Upper lobe of left lung (tissue), 6 donors: ENCODE measurements at regions not wholly inside any gene's neighbourhood (a gene's known extent, or its start where the extent isn't known, plus 50 kb on each side); places are given as distances from the start of the nearest gene placed in this dataset.
A peak's percentile ranks its signal among the peaks of the same experiment; 100 is the strongest.

ENCODE experiments used
- ATAC-seq, 2 donors: fragments of 200-7000 bp; cut with Tn5 transposase; one replicate each; pipeline ENCODE4 v1.9.1; 2022; ENCODE audit warnings: mild to moderate bottlenecking in 2 of 2, moderate library complexity in 2 of 2; ENCODE audit not compliant: low FRiP score in 2 of 2
- DNase-seq, 2 donors: peaks; one replicate each; pipeline ENCODE4 v3.0.0-alpha.2; 2019 to 2020
- H3K27ac ChIP-seq, 4 donors: fragments of 200-600 bp; sonication (generic); one replicate each; pipeline ENCODE4 v1.5.1; 2016 to 2019
- H3K27me3 ChIP-seq, 4 donors: fragments of 200-600 bp; sonication (generic); one replicate each; pipeline ENCODE4 v1.5.1; 2017 to 2019
- H3K36me3 ChIP-seq, 4 donors: fragments of 200-600 bp; sonication (generic); one replicate each; pipeline ENCODE4 v1.5.1; 2016 to 2019
- H3K4me1 ChIP-seq, 4 donors: fragments of 200-600 bp; sonication (generic); one replicate each; pipeline ENCODE4 v1.5.1; 2018 to 2019
- H3K4me3 ChIP-seq, 4 donors: fragments of 200-600 bp; sonication (generic); one replicate each; pipeline ENCODE4 v1.5.1; 2017 to 2019; ENCODE audit warnings: mild to moderate bottlenecking in 2 of 4, moderate library complexity in 1 of 4
- H3K9me3 ChIP-seq, 4 donors: fragments of 200-600 bp; sonication (generic); one replicate each; pipeline ENCODE4 v1.5.1; 2018 to 2019
- EP300 ChIP-seq, 4 donors: sonication (generic); formaldehyde crosslinking; IDR thresholded peaks; one replicate each; pipeline ENCODE4 v1.5.1; 2017; ENCODE audit warnings: antibody characterized with exemption in 4 of 4, control low read depth in 2 of 4
- POLR2A ChIP-seq, 4 donors: fragments of 450-650 bp; IDR thresholded peaks; one replicate each; pipeline ENCODE4 v1.5.1; 2016 to 2017; ENCODE audit warnings: antibody characterized with exemption in 4 of 4, mild to moderate bottlenecking in 2 of 4
- POLR2AphosphoS5 ChIP-seq, 2 donors: sonication (generic); formaldehyde crosslinking; IDR thresholded peaks; one replicate each; pipeline ENCODE4 v1.5.1; 2017; ENCODE audit warnings: antibody characterized with exemption in 2 of 2
- WGBS, 2 donors: methylation state at CpG; one replicate each; pipeline ENCODE4 v1.1.5; 2017 to 2018; 5-methylcytosine and 5-hydroxymethylcytosine counted together
- TF ChIP-seq, protein P1 (sequence below), 6 experiments: fragments of 450-650 bp in 4 of 6; fragments of 200-600 bp in 2 of 6; sonication (generic) in 2 of 6; IDR thresholded peaks; one replicate each; pipeline ENCODE4 v1.5.1; 2016 to 2019; ENCODE audit warnings: antibody characterized with exemption in 6 of 6
- donor health status: DM: no; HTN: no; CAD: no; lungs with moderate emphysema.
- donor health status: DM: no; HTN: yes; CAD: no; lungs with severe emphysema.

DNA sequence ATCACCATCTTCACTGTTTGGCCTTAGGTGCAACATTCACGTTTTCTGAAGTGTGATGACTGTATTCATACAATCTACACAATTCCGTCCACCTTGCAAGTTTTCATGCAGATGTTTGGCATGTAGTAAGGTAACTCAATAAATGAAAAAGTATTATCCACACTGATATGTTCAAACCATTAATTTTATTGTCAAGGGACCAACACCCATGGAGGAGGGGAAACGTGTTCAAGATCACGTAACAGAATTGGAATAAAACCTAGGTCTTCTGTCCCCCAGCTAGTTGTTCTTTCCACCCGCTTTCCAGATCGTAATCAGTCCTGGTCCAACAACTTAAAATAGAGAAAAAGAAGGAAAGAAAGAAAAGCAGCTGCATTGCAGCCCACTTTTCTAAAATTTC lies 560.4 kb upstream of the MCTP2 start:
- TF ChIP-seq, protein P1, sequence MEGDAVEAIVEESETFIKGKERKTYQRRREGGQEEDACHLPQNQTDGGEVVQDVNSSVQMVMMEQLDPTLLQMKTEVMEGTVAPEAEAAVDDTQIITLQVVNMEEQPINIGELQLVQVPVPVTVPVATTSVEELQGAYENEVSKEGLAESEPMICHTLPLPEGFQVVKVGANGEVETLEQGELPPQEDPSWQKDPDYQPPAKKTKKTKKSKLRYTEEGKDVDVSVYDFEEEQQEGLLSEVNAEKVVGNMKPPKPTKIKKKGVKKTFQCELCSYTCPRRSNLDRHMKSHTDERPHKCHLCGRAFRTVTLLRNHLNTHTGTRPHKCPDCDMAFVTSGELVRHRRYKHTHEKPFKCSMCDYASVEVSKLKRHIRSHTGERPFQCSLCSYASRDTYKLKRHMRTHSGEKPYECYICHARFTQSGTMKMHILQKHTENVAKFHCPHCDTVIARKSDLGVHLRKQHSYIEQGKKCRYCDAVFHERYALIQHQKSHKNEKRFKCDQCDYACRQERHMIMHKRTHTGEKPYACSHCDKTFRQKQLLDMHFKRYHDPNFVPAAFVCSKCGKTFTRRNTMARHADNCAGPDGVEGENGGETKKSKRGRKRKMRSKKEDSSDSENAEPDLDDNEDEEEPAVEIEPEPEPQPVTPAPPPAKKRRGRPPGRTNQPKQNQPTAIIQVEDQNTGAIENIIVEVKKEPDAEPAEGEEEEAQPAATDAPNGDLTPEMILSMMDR (IDR thresholded peaks at IDR 0.05): no peak
- TF ChIP-seq POLR2AphosphoS5 (IDR thresholded peaks at IDR 0.05) (no peak), POLR2A (IDR thresholded peaks at IDR 0.05) (no peak), EP300 (IDR thresholded peaks at IDR 0.05) (no peak)
- Histone ChIP-seq H3K4me3 (no peak overlapping the region), H3K4me1 (no peaks in the 10 kb centered on the region), H3K9me3 (no peaks in the 10 kb centered on the region), H3K36me3 (no peaks in the 10 kb centered on the region), H3K27me3 (no peaks in the 10 kb centered on the region), H3K27ac (no peak overlapping the region)
- no peak for DNase-seq
- ATAC-seq: no peak
- 83 to 85% methylated on average over 6 of the region's 6 CpGs for WGBS, 2 donors

DNA sequence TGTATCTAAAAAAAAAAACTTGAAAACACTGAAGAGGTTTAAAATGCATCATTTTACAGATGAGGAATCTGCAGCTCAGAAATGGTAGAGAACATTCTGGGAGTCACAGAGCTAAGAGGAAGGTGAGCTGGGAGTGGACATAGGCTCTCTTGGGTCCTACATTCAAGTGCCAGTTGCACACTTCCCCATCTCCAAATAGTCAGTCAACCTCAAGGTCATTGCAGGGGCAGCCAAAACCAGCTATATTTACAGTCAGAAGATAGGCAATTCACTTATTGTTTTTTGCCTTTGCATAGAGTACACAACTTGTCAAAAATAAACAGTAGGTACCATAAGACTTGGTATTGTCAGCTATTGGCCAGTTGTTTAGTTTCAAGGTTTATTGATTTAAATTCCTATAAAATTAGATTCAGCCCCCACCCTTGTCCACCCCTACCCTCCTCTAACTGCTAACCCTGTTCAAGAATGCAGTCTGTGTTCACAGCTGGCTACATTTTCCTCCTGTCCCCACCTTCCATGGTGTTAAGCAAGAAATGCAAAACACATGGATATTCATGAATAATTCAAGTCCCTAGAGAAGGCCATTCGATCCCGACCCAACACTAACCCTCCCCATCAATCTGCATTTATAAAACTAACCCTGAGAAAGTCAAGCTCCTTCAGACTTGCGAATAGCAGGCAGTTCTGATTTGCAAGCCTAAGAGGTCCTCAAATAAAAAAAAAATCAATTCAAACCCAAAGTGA lies 567.0 kb upstream of the MCTP2 start:
- Histone ChIP-seq H3K4me3 (no peak overlapping the region), H3K36me3 (no peaks in the 10 kb centered on the region), H3K27me3 (no peaks in the 10 kb centered on the region), H3K9me3 (no peaks in the 10 kb centered on the region), H3K27ac (no peak overlapping the region), H3K4me1 (no peaks in the 10 kb centered on the region)
- peak in 1 of 2 donors; percentile 48 for ATAC-seq
- TF ChIP-seq, protein P1 (IDR thresholded peaks at IDR 0.05): no peak
- TF ChIP-seq EP300 (IDR thresholded peaks at IDR 0.05) (no peak), POLR2AphosphoS5 (IDR thresholded peaks at IDR 0.05) (no peak), POLR2A (IDR thresholded peaks at IDR 0.05) (no peak)
- 53 to 56% methylated on average over 3 of the region's 3 CpGs for WGBS, 2 donors
- DNase-seq: no peak

DNA sequence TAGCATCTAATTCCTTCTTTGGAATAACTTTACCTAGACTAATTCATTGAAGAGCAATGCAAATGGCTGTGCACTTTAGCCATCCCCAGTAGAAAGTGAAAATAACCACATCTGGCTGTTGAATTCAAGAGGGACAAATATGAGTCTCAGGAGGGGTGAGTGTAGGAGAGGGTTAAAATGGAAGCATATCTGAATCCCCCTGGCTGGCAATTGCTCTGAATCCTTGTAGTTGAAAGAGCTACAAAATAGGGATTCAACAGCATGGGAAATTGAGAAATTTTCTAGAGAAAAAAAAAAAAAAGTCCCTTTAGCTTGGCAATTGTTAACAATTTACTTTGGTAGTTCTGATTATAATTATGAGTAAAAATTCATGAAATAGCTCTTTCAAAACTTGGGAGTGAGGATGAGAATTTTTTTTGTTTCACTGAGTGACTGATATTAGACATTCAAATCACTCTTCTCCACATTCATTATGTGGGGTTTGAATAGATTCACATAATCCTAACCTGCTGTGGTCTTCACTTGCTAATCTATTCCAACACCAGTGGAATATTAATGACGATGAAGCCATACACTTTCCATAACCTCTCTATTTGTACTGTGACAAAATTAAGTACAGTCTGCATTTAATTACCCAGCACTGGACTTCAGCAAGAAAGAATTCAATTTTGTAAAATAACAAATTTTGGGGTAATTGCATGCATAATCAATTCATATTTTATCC lies 569.0 kb upstream of the MCTP2 start:
- no peak for ATAC-seq
- Histone ChIP-seq H3K27ac (no peak overlapping the region), H3K4me1 (no peaks in the 10 kb centered on the region), H3K36me3 (no peaks in the 10 kb centered on the region), H3K27me3 (no peaks in the 10 kb centered on the region), H3K9me3 (no peaks in the 10 kb centered on the region), H3K4me3 (no peak overlapping the region)
- DNase-seq: no peak
- no peak for TF ChIP-seq POLR2AphosphoS5 (IDR thresholded peaks at IDR 0.05)
- TF ChIP-seq EP300 (IDR thresholded peaks at IDR 0.05): no peak
- TF ChIP-seq, protein P1 (IDR thresholded peaks at IDR 0.05): no peak
- no peak for TF ChIP-seq POLR2A (IDR thresholded peaks at IDR 0.05)
- WGBS, 2 donors: 83 to 88% methylated on average over 1 of the region's 1 CpG

DNA sequence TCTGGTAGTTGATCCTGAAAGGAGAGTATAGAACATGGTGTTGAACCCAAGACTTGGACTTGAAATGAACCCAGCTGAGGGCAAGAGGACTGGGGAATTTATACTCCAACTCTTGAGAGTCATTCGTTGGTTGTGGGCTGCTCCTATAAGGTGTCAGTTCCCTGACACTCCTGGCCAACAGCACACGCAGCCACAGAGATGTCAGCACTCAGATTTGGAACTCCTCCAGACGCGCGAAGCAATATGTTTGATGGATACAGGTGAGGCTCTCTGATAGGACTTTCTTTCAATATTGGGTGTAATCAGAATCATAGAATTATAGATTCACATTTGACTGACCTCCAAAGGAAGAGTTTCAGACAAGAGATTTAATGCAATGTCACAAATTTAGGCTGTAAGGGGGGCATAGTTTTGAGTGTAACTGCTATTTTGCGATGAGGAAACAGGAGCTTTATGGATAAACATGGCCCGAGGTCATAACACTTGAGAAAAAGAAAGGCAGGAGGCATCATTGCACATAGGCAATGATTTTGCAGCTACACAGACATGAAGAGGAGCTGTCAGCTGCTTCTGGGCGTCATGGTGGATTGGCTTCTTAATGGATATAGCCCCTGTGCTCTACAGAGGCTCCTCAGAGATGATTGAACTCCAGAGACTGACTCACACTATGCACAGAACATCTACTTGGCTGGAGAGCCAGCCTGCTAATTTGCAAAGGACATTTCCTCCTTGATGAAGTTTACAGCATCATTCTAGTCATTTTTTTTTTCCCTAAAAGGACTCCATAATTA lies 569.2 kb upstream of the RGMA start:
- Histone ChIP-seq H3K27ac (no peak overlapping the region), H3K36me3 (no peaks in the 10 kb centered on the region), H3K9me3 (no peaks in the 10 kb centered on the region), H3K4me3 (no peak overlapping the region), H3K4me1 (no peaks in the 10 kb centered on the region), H3K27me3 (no peaks in the 10 kb centered on the region)
- TF ChIP-seq POLR2AphosphoS5 (IDR thresholded peaks at IDR 0.05) (no peak), EP300 (IDR thresholded peaks at IDR 0.05) (no peak), POLR2A (IDR thresholded peaks at IDR 0.05) (no peak)
- TF ChIP-seq, protein P1 (IDR thresholded peaks at IDR 0.05): no peak
- WGBS, 2 donors: 82 to 87% methylated on average over 8 of the region's 8 CpGs
- DNase-seq (no peak), ATAC-seq (no peak)
